ENCODE measurements at regions not wholly inside any gene's neighbourhood (a gene's known extent, or its start where the extent isn't known, plus 50 kb on each side); places are given as distances from the start of the nearest gene placed in this dataset.

DNA sequence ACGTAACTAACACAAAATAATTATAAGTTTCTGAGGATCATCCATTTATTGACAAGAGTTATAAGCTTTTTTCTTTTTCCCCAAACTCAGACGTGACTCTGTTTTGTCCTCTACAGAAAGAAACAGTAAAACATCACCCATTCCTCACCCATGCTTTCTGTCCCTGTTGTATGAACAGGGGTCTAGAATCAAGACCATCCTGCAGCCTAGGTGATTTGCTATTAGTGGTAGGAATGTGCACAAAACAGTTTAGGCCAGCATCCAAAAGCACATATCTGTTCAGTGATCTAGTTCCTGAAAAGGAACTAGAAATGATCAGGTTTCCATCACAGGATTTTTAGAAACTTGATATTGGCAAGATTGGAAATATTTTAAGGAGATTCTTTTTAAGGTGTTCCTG is 527.6 kb downstream of the SOX2 start:
- Histone ChIP-seq H3K36me3 (ENCODE audit: control insufficient read depth, low read length) (no peaks in the 10 kb centered on the region), H3K9me3 (ENCODE audit: control insufficient read depth, insufficient read depth, low read length) (no peaks in the 10 kb centered on the region), H3K27me3 (ENCODE audit: control insufficient read depth, low read length) (no peaks in the 10 kb centered on the region), H3K4me2 (ENCODE audit: low read length) (no peak overlapping the region), H3K9me2 (replicated peaks; ENCODE audit: control insufficient read depth, low read length) (no peaks in the 10 kb centered on the region), H3K79me2 (ENCODE audit: control insufficient read depth, low read length) (no peaks in the 10 kb centered on the region), H4K20me1 (ENCODE audit: control insufficient read depth, insufficient read depth, low read depth, low read length) (no peaks in the 10 kb centered on the region), H3K4me1 (ENCODE audit: control insufficient read depth, low read length) (no peaks in the 10 kb centered on the region), H3K27ac (ENCODE audit: low read depth, low read length) (no peak overlapping the region), H3K4me3 (ENCODE audit: low read length) (no peak overlapping the region), H3F3A (ENCODE audit: control insufficient read depth, insufficient read depth) (no peaks in the 10 kb centered on the region)
- TF ChIP-seq EZH2phosphoT487 (IDR thresholded peaks at IDR 0.05; ENCODE audit: borderline replicate concordance, low read length) = no peak
- TF ChIP-seq, protein P1, sequence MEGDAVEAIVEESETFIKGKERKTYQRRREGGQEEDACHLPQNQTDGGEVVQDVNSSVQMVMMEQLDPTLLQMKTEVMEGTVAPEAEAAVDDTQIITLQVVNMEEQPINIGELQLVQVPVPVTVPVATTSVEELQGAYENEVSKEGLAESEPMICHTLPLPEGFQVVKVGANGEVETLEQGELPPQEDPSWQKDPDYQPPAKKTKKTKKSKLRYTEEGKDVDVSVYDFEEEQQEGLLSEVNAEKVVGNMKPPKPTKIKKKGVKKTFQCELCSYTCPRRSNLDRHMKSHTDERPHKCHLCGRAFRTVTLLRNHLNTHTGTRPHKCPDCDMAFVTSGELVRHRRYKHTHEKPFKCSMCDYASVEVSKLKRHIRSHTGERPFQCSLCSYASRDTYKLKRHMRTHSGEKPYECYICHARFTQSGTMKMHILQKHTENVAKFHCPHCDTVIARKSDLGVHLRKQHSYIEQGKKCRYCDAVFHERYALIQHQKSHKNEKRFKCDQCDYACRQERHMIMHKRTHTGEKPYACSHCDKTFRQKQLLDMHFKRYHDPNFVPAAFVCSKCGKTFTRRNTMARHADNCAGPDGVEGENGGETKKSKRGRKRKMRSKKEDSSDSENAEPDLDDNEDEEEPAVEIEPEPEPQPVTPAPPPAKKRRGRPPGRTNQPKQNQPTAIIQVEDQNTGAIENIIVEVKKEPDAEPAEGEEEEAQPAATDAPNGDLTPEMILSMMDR (IDR thresholded peaks at IDR 0.05; ENCODE audit: low read depth, low read length, poor library complexity, severe bottlenecking) = no peak

DNA sequence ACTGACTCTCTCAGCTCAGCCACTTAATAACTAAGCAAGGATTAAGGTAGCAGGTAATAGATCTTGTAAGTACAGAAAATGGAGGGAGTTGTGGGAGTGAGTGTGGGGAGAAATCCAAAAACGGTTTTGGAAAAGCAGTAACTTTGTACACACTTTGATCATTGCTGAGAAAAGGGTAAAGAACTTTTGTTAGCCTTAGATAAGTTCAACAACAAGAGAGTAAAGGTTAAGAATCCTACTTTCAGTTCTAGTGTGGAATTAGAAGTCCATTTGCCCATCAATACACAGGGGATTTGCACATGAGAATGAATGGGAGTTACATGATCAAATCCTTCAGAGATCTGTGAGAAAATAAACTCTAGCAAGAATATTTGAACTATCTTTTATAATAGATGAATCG is 528.7 kb downstream of the SOX2 start:
- H3K4me3 ChIP-seq (ENCODE audit: low read length) = no peak overlapping the region
- no peak overlapping the region for H3K27ac ChIP-seq (ENCODE audit: low read depth, low read length)
- H3F3A ChIP-seq (ENCODE audit: control insufficient read depth, insufficient read depth) = no peaks in the 10 kb centered on the region
- H3K79me2 ChIP-seq (ENCODE audit: control insufficient read depth, low read length) = no peaks in the 10 kb centered on the region
- H3K27me3 ChIP-seq (ENCODE audit: control insufficient read depth, low read length) = no peaks in the 10 kb centered on the region
- H3K36me3 ChIP-seq (ENCODE audit: control insufficient read depth, low read length) = no peaks in the 10 kb centered on the region
- no peaks in the 10 kb centered on the region for H3K4me1 ChIP-seq (ENCODE audit: control insufficient read depth, low read length)
- H4K20me1 ChIP-seq (ENCODE audit: control insufficient read depth, insufficient read depth, low read depth, low read length) = no peaks in the 10 kb centered on the region
- no peak overlapping the region for H3K4me2 ChIP-seq (ENCODE audit: low read length)
- no peaks in the 10 kb centered on the region for H3K9me2 ChIP-seq (replicated peaks; ENCODE audit: control insufficient read depth, low read length)
- H3K9me3 ChIP-seq (ENCODE audit: control insufficient read depth, insufficient read depth, low read length) = no peaks in the 10 kb centered on the region
- TF ChIP-seq EZH2phosphoT487 (IDR thresholded peaks at IDR 0.05; ENCODE audit: borderline replicate concordance, low read length) = no peak
- TF ChIP-seq, protein P1 (IDR thresholded peaks at IDR 0.05; ENCODE audit: low read depth, low read length, poor library complexity, severe bottlenecking) = no peak

DNA sequence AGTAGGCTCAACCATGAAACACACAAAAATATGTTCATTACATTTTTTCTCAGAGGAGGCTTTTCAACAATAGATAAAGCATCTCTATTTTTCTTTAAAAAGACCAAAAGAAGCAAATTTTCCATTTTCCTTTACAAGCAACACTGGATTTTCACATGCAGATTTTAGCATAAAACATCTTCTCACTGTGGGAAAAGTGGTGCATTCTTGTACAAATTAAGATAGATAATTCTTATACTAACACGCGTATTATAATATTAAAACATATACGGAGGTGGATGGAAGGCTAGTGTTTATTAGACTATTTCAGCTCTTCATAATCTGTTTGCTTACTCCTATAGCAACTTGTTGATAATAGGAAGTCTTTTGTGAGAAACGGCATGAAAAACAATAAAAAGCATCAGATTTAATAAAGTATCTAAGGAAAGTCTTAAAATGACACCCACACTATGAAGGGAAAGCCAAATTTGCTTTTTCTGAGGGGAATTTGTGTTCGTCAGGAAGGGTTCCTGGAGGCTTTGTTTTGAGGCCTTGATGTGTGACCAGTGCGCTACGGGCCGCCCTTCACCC is 529.6 kb downstream of the SOX2 start:
- Histone ChIP-seq H3K79me2 (ENCODE audit: control insufficient read depth, low read length) (no peaks in the 10 kb centered on the region), H4K20me1 (ENCODE audit: control insufficient read depth, insufficient read depth, low read depth, low read length) (no peaks in the 10 kb centered on the region), H3K9me3 (ENCODE audit: control insufficient read depth, insufficient read depth, low read length) (no peaks in the 10 kb centered on the region), H3K27ac (ENCODE audit: low read depth, low read length) (no peak overlapping the region), H3K4me2 (ENCODE audit: low read length) (no peak overlapping the region), H3K4me3 (ENCODE audit: low read length) (no peak overlapping the region), H3K4me1 (ENCODE audit: control insufficient read depth, low read length) (no peaks in the 10 kb centered on the region), H3F3A (ENCODE audit: control insufficient read depth, insufficient read depth) (no peaks in the 10 kb centered on the region), H3K27me3 (ENCODE audit: control insufficient read depth, low read length) (no peaks in the 10 kb centered on the region), H3K36me3 (ENCODE audit: control insufficient read depth, low read length) (no peaks in the 10 kb centered on the region), H3K9me2 (replicated peaks; ENCODE audit: control insufficient read depth, low read length) (no peaks in the 10 kb centered on the region)
- TF ChIP-seq, protein P1 (IDR thresholded peaks at IDR 0.05; ENCODE audit: low read depth, low read length, poor library complexity, severe bottlenecking) = no peak
- TF ChIP-seq EZH2phosphoT487 (IDR thresholded peaks at IDR 0.05; ENCODE audit: borderline replicate concordance, low read length) = no peak
